SK-N-MC (cell line): ENCODE measurements at regions not wholly inside any gene's neighbourhood (a gene's known extent, or its start where the extent isn't known, plus 50 kb on each side); places are given as distances from the start of the nearest gene placed in this dataset.

Source experiments
- DNase-seq: peaks from one replicate; pipeline ENCODE4 v3.0.0-alpha.2; 2011; ENCODE audit warnings: low read depth, low spot score
- H3K27ac ChIP-seq: fragments of 200-600 bp; sonication (generic); 2 replicates; pipeline ENCODE4 v1.5.1; 2016; ENCODE audit warnings: mixed run types
- H3K36me3 ChIP-seq: fragments of 200-600 bp; sonication (generic); 2 replicates; pipeline ENCODE4 v1.6.1; 2017; ENCODE audit warnings: antibody characterized with exemption, low read length, mixed read lengths; ENCODE audit not compliant: insufficient read depth
- H3K4me3 ChIP-seq: fragments of 200-600 bp; sonication (generic); 2 replicates; pipeline ENCODE4 v1.5.1; 2016
- H3K9ac ChIP-seq: fragments of 200-600 bp; sonication (generic); 2 replicates; pipeline ENCODE4 v1.8.0; 2017; ENCODE audit warnings: mixed run types, mixed read lengths; ENCODE audit not compliant: insufficient read length
- H3K9me3 ChIP-seq: fragments of 200-600 bp; sonication (generic); 2 replicates; pipeline ENCODE4 v1.6.1; 2017; ENCODE audit warnings: low read depth, mild to moderate bottlenecking, antibody characterized with exemption, low read length, moderate library complexity, mixed read lengths
- EZH2 ChIP-seq: fragments of 200-600 bp; sonication (generic); IDR thresholded peaks from one replicate; pipeline ENCODE4 v1.6.1; 2017; ENCODE audit warnings: antibody characterized with exemption
- FOXP2 ChIP-seq: optimal IDR thresholded peaks from 2 replicates; pipeline ENCODE3; 2011; ENCODE audit warnings: mild to moderate bottlenecking, moderate library complexity; ENCODE audit not compliant: insufficient read depth; ENCODE audit errors: extremely low read length, control extremely low read depth
- POLR2AphosphoS5 ChIP-seq: IDR thresholded peaks from 2 replicates; pipeline ENCODE4 v1.6.1; 2012; ENCODE audit warnings: mild to moderate bottlenecking, low read depth, low read length, borderline replicate concordance

DNA sequence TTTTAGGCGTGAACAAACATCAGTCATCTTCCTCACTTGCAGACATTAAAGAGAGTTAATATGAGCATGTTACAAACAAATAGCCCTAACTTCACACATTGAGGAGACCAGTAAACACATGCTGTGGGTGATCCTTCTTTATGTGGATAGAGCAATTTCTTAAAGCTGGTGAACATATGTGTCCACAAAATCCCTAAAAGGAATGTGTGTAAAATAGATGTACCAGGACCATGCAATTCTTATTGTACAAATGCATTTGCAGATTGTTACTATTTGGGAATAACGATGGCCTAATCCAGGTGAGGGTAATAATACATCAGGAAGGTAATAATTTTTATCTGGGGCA is 228.9 kb downstream of the ALDH8A1 start:
- H3K4me3 ChIP-seq: peak overlapping the region; percentile 69
- peak overlapping the region; percentile 99 for H3K27ac ChIP-seq
- TF ChIP-seq POLR2AphosphoS5 (no peak), EZH2 (no peak), FOXP2 (no peak)
- no peaks in the 10 kb centered on the region for H3K36me3 ChIP-seq
- no peak overlapping the region for H3K9ac ChIP-seq
- no peaks in the 10 kb centered on the region for H3K9me3 ChIP-seq
- no peak for DNase-seq

DNA sequence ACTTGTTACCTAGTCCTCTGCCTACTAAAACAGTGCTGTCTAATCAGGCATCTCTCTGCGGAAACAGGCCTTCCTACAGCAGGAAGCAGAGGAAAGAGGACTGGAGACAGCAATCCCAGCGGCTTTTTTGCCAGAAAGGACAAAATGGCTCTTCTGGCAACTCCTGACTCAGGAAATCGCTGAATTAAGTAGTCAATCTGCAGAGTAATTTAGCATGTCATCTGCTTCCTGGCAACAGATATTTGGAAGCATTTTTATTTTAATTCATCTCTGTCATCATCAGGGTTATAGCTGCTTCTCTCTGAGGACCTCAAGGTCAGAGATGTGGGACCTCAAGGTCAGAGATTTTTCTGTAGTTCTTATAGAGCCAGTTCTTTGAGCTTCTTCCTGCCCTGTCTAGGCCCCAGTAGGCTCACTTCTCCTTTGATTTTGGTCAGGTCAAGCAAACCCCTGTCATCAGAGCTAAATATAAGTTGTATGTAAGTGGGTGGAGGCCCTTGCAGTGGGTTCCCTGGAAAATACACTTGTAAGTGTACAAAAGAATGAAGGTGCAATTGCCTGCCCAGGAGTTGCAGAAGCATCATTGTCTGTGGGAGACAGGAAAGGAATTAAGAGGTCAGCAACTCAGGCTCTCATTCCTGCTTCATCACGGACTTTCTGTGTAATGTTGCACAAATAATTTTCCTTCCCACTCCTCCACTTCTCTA is 229.4 kb downstream of the ALDH8A1 start:
- no peak overlapping the region for H3K9ac ChIP-seq
- DNase-seq: peak; percentile 96
- H3K9me3 ChIP-seq: no peaks in the 10 kb centered on the region
- peak overlapping the region; percentile 99 for H3K27ac ChIP-seq
- TF ChIP-seq EZH2 (no peak), FOXP2 (peak; percentile 52), POLR2AphosphoS5 (peak; percentile 71; the same call in 1 of the 2 replicates)
- no peaks in the 10 kb centered on the region for H3K36me3 ChIP-seq
- peak overlapping the region; percentile 69 for H3K4me3 ChIP-seq

DNA sequence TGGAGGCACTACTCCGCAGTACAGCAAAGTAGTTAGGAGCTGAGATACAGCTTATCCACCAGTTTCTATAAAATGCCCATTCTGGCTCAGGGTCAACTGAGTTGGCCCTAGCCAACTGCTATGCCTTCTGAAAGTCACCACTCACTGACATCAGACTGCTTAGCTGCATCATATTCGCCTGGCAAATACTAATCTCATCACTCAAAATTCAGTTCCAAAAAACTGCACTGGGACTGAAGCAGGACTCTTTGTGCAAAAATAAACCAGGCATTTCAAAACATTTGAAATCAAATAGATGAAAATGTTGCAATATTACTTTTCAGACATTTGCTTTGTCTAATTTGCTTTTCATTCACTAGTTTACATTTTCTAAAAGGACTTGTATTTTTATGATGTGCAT is 230.0 kb downstream of the ALDH8A1 start:
- Histone ChIP-seq H3K9me3 (no peaks in the 10 kb centered on the region), H3K9ac (no peak overlapping the region), H3K4me3 (peak overlapping the region; percentile 40), H3K27ac (peak overlapping the region; percentile 99), H3K36me3 (no peaks in the 10 kb centered on the region)
- no peak for DNase-seq
- TF ChIP-seq POLR2AphosphoS5 (no peak), EZH2 (no peak), FOXP2 (no peak)

- TF ChIP-seq FOXP2 (no peak), EZH2 (no peak)
- H3K27ac ChIP-seq: peak overlapping the region; percentile 99
- no peak overlapping the region for H3K9ac ChIP-seq
- H3K4me3 ChIP-seq: peak overlapping the region; percentile 40; the same call in 1 of the 2 replicates
- no peak for DNase-seq
- H3K36me3 ChIP-seq: no peaks in the 10 kb centered on the region
- no peaks in the 10 kb centered on the region for H3K9me3 ChIP-seq
Measured at GRCh38 chr6:134719286-134719685, 230.6 kb downstream of the ALDH8A1 start.

DNA sequence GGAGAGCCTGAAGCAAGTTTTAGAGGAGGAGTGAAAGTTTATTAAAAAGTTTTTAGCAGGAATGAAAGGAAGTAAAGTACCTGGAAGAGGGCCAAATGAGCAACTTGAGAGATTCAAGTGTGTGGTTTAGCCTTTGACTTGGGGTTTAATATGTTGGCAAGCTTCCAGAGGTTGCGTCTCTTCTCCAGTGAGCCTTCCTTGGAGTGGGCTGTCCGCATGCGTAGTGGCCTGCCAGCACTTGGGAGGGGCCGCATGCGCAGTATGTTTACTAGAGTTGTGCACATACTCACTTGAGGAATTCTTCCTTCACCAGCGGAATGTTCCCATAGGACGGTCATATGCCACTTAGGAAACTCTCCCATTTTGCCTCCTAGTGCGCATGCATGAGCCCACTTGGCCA is 235.2 kb downstream of the ALDH8A1 start:
- TF ChIP-seq FOXP2: no peak
- no peak for TF ChIP-seq EZH2
- TF ChIP-seq POLR2AphosphoS5: peak; percentile 42; the same call in 1 of the 2 replicates
- 0 out of 2 replicates have a peak overlapping the region, but pooled peaks have one; percentile 3 for H3K4me3 ChIP-seq
- H3K9ac ChIP-seq: no peak overlapping the region
- no peaks in the 10 kb centered on the region for H3K36me3 ChIP-seq
- no peaks in the 10 kb centered on the region for H3K9me3 ChIP-seq
- no peak overlapping the region for H3K27ac ChIP-seq
- peak; percentile 80 for DNase-seq

GRCh38 chr6:134714113-134714512 is 235.8 kb downstream of the ALDH8A1 start:
- Histone ChIP-seq H3K4me3 (0 out of 2 replicates have a peak overlapping the region, but pooled peaks have one; percentile 3), H3K36me3 (no peaks in the 10 kb centered on the region), H3K27ac (no peak overlapping the region), H3K9me3 (no peaks in the 10 kb centered on the region), H3K9ac (no peak overlapping the region)
- TF ChIP-seq POLR2AphosphoS5 (no peak), EZH2 (no peak), FOXP2 (no peak)
- no peak for DNase-seq

DNA sequence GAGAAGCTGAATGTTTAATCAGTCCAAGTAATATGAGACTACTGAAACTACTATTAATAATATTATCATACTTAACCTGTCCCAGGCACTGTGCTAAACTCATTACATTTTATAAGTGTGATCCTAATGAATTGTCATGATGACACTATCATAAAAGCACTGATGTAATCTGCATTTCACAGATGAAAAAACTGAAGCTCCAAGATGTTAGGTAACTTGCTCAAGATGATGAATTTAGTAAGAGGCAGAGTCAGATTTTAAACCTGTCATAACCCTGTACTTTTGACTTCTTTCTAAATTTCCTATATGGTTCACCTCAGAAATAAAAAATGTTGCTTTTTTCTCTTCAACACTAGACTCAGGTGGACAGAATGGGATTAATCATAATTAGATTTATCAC is 237.6 kb downstream of the ALDH8A1 start:
- TF ChIP-seq EZH2: no peak
- no peak for TF ChIP-seq FOXP2
- no peak for TF ChIP-seq POLR2AphosphoS5
- Histone ChIP-seq H3K9me3 (no peaks in the 10 kb centered on the region), H3K36me3 (no peaks in the 10 kb centered on the region), H3K4me3 (no peak overlapping the region), H3K9ac (no peak overlapping the region), H3K27ac (no peak overlapping the region)
- DNase-seq: no peak

- DNase-seq: no peak
- Histone ChIP-seq H3K27ac (no peak overlapping the region), H3K36me3 (no peaks in the 10 kb centered on the region), H3K9ac (no peak overlapping the region), H3K4me3 (no peak overlapping the region), H3K9me3 (no peaks in the 10 kb centered on the region)
- no peak for TF ChIP-seq FOXP2
- TF ChIP-seq POLR2AphosphoS5: no peak
- TF ChIP-seq EZH2: no peak
Measured at GRCh38 chr6:134708079-134708478, 241.8 kb downstream of the ALDH8A1 start.
